ENCODE measurements at regions not wholly inside any gene's neighbourhood (a gene's known extent, or its start where the extent isn't known, plus 50 kb on each side); places are given as distances from the start of the nearest gene placed in this dataset.

DNA sequence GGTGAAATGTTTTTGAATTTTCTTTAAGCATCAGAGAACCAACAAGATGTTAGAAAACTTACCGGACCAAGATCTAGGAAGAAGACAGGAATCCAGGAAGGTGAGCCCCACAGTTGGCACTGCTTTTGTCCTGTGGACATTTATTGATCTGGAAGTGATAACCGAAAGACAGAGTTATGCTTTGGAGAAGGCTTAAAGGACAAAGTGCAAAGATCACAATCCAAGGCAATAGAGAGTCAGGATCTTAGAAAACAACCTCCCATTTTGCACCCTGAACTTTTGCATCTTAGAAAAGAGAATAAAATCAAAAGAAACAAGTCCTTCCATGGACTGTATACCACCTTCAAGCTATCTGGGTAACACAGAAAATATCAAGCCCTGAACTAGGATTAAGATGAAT lies 129.4 kb upstream of the SRD5A2 start:
- TF ChIP-seq, protein P1, sequence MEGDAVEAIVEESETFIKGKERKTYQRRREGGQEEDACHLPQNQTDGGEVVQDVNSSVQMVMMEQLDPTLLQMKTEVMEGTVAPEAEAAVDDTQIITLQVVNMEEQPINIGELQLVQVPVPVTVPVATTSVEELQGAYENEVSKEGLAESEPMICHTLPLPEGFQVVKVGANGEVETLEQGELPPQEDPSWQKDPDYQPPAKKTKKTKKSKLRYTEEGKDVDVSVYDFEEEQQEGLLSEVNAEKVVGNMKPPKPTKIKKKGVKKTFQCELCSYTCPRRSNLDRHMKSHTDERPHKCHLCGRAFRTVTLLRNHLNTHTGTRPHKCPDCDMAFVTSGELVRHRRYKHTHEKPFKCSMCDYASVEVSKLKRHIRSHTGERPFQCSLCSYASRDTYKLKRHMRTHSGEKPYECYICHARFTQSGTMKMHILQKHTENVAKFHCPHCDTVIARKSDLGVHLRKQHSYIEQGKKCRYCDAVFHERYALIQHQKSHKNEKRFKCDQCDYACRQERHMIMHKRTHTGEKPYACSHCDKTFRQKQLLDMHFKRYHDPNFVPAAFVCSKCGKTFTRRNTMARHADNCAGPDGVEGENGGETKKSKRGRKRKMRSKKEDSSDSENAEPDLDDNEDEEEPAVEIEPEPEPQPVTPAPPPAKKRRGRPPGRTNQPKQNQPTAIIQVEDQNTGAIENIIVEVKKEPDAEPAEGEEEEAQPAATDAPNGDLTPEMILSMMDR (IDR thresholded peaks at IDR 0.05): no peak
- TF ChIP-seq POLR2AphosphoS5 (IDR thresholded peaks at IDR 0.05) (no peak), EP300 (IDR thresholded peaks at IDR 0.05) (no peak), POLR2A (IDR thresholded peaks at IDR 0.05) (no peak)
